DND-41 (cell line): ENCODE measurements at regions not wholly inside any gene's neighbourhood (a gene's known extent, or its start where the extent isn't known, plus 50 kb on each side); places are given as distances from the start of the nearest gene placed in this dataset.

Experiments used
- CTCF ChIP-seq: IDR thresholded peaks from 2 replicates; pipeline ENCODE4 v1.5.1; 2012; ENCODE audit warnings: borderline replicate concordance, low read length, moderate library complexity, mild to moderate bottlenecking; ENCODE audit not compliant: poor library complexity, severe bottlenecking; ENCODE audit errors: extremely low read depth
- EZH2 ChIP-seq: IDR thresholded peaks from 3 replicates; pipeline ENCODE4 v1.6.1; 2012; ENCODE audit warnings: borderline replicate concordance, low read depth, mild to moderate bottlenecking, moderate library complexity, low read length, inconsistent platforms; ENCODE audit not compliant: severe bottlenecking

GRCh38 chr4:158051401-158052235 lies 121.2 kb downstream of the GASK1B start:
- TF ChIP-seq CTCF (no peak), EZH2 (no peak)
